ENCODE measurements at regions not wholly inside any gene's neighbourhood (a gene's known extent, or its start where the extent isn't known, plus 50 kb on each side); places are given as distances from the start of the nearest gene placed in this dataset.

- H3K36me3 ChIP-seq (ENCODE audit: insufficient read depth, low read length) = no peaks in the 10 kb centered on the region
- H3K4me3 ChIP-seq (ENCODE audit: low read depth in 1 of 2, low read length in 2 of 2) = no peak overlapping the region
- no peaks in the 10 kb centered on the region for H3K9me3 ChIP-seq (ENCODE audit: low read length)
- H3K27me3 ChIP-seq (ENCODE audit: control insufficient read depth in 1 of 2, insufficient read depth in 2 of 2, low read length in 2 of 2) = no peaks in the 10 kb centered on the region
- no peak overlapping the region for H3K9ac ChIP-seq (ENCODE audit: low read length)
- H3K4me1 ChIP-seq (ENCODE audit: insufficient read depth, low read length) = no peaks in the 10 kb centered on the region
- H3K27ac ChIP-seq (ENCODE audit: low read depth, low read length) = no peak overlapping the region
Measured at GRCh38 chr2:204051476-204051875, 114.9 kb downstream of the ICOS start.

- Histone ChIP-seq H3K27ac (ENCODE audit: low read depth, low read length) (no peak overlapping the region), H3K27me3 (ENCODE audit: control insufficient read depth in 1 of 2, insufficient read depth in 2 of 2, low read length in 2 of 2) (no peaks in the 10 kb centered on the region), H3K9me3 (ENCODE audit: low read length) (no peaks in the 10 kb centered on the region), H3K9ac (ENCODE audit: low read length) (no peak overlapping the region), H3K4me1 (ENCODE audit: insufficient read depth, low read length) (no peaks in the 10 kb centered on the region), H3K36me3 (ENCODE audit: insufficient read depth, low read length) (no peaks in the 10 kb centered on the region), H3K4me3 (ENCODE audit: low read depth in 1 of 2, low read length in 2 of 2) (no peak overlapping the region)
Measured at GRCh38 chr2:204051984-204052556, 115.5 kb downstream of the ICOS start.

- no peaks in the 10 kb centered on the region for H3K9me3 ChIP-seq (ENCODE audit: low read length)
- no peak overlapping the region for H3K9ac ChIP-seq (ENCODE audit: low read length)
- no peaks in the 10 kb centered on the region for H3K36me3 ChIP-seq (ENCODE audit: insufficient read depth, low read length)
- no peaks in the 10 kb centered on the region for H3K27me3 ChIP-seq (ENCODE audit: control insufficient read depth in 1 of 2, insufficient read depth in 2 of 2, low read length in 2 of 2)
- H3K27ac ChIP-seq (ENCODE audit: low read depth, low read length) = no peak overlapping the region
- no peak overlapping the region for H3K4me3 ChIP-seq (ENCODE audit: low read depth in 1 of 2, low read length in 2 of 2)
- peaks cover 8% of the 10 kb centered on the region for H3K4me1 ChIP-seq (ENCODE audit: insufficient read depth, low read length)
Measured at GRCh38 chr2:204059016-204059415, 122.5 kb downstream of the ICOS start.

GRCh38 chr2:204060841-204061240 is 124.3 kb downstream of the ICOS start:
- Histone ChIP-seq H3K4me1 (ENCODE audit: insufficient read depth, low read length) (peaks cover 8% of the 10 kb centered on the region), H3K36me3 (ENCODE audit: insufficient read depth, low read length) (no peaks in the 10 kb centered on the region), H3K27ac (ENCODE audit: low read depth, low read length) (no peak overlapping the region), H3K27me3 (ENCODE audit: control insufficient read depth in 1 of 2, insufficient read depth in 2 of 2, low read length in 2 of 2) (no peaks in the 10 kb centered on the region), H3K4me3 (ENCODE audit: low read depth in 1 of 2, low read length in 2 of 2) (no peak overlapping the region), H3K9me3 (ENCODE audit: low read length) (no peaks in the 10 kb centered on the region), H3K9ac (ENCODE audit: low read length) (no peak overlapping the region)

- Histone ChIP-seq H3K4me3 (ENCODE audit: low read depth in 1 of 2, low read length in 2 of 2) (no peak overlapping the region), H3K9me3 (ENCODE audit: low read length) (no peaks in the 10 kb centered on the region), H3K36me3 (ENCODE audit: insufficient read depth, low read length) (no peaks in the 10 kb centered on the region), H3K4me1 (ENCODE audit: insufficient read depth, low read length) (peaks cover 8% of the 10 kb centered on the region), H3K27ac (ENCODE audit: low read depth, low read length) (no peak overlapping the region), H3K9ac (ENCODE audit: low read length) (no peak overlapping the region), H3K27me3 (ENCODE audit: control insufficient read depth in 1 of 2, insufficient read depth in 2 of 2, low read length in 2 of 2) (no peaks in the 10 kb centered on the region)
Measured at GRCh38 chr2:204061241-204061640, 124.7 kb downstream of the ICOS start.

- Histone ChIP-seq H3K27ac (ENCODE audit: low read depth, low read length) (no peak overlapping the region), H3K9me3 (ENCODE audit: low read length) (no peaks in the 10 kb centered on the region)
Measured at GRCh38 chr2:204064119-204064518, 127.6 kb downstream of the ICOS start.

GRCh38 chr2:204065566-204065965 is 129.0 kb downstream of the ICOS start:
- Histone ChIP-seq H3K9me3 (ENCODE audit: low read length) (no peaks in the 10 kb centered on the region), H3K27me3 (ENCODE audit: control insufficient read depth in 1 of 2, insufficient read depth in 2 of 2, low read length in 2 of 2) (no peaks in the 10 kb centered on the region), H3K27ac (ENCODE audit: low read depth, low read length) (no peak overlapping the region), H3K9ac (ENCODE audit: low read length) (no peak overlapping the region), H3K36me3 (ENCODE audit: insufficient read depth, low read length) (no peaks in the 10 kb centered on the region), H3K4me3 (ENCODE audit: low read depth in 1 of 2, low read length in 2 of 2) (no peak overlapping the region), H3K4me1 (ENCODE audit: insufficient read depth, low read length) (no peaks in the 10 kb centered on the region)

More at GRCh38 chr2:204064119-204064518, 127.6 kb downstream of the ICOS start:
- Histone ChIP-seq H3K4me3 (ENCODE audit: low read depth in 1 of 2, low read length in 2 of 2) (no peak overlapping the region), H3K36me3 (ENCODE audit: insufficient read depth, low read length) (no peaks in the 10 kb centered on the region), H3K27me3 (ENCODE audit: control insufficient read depth in 1 of 2, insufficient read depth in 2 of 2, low read length in 2 of 2) (no peaks in the 10 kb centered on the region), H3K9ac (ENCODE audit: low read length) (no peak overlapping the region), H3K4me1 (ENCODE audit: insufficient read depth, low read length) (peaks cover 2% of the 10 kb centered on the region)

GRCh38 chr2:204066051-204066450 is 129.5 kb downstream of the ICOS start:
- Histone ChIP-seq H3K4me3 (ENCODE audit: low read depth in 1 of 2, low read length in 2 of 2) (no peak overlapping the region), H3K4me1 (ENCODE audit: insufficient read depth, low read length) (no peaks in the 10 kb centered on the region), H3K27me3 (ENCODE audit: control insufficient read depth in 1 of 2, insufficient read depth in 2 of 2, low read length in 2 of 2) (no peaks in the 10 kb centered on the region), H3K36me3 (ENCODE audit: insufficient read depth, low read length) (no peaks in the 10 kb centered on the region), H3K27ac (ENCODE audit: low read depth, low read length) (no peak overlapping the region), H3K9me3 (ENCODE audit: low read length) (no peaks in the 10 kb centered on the region), H3K9ac (ENCODE audit: low read length) (no peak overlapping the region)

GRCh38 chr2:204069804-204070203 is 133.2 kb downstream of the ICOS start:
- no peaks in the 10 kb centered on the region for H3K27me3 ChIP-seq (ENCODE audit: control insufficient read depth in 1 of 2, insufficient read depth in 2 of 2, low read length in 2 of 2)
- no peak overlapping the region for H3K4me3 ChIP-seq (ENCODE audit: low read depth in 1 of 2, low read length in 2 of 2)
- no peaks in the 10 kb centered on the region for H3K9me3 ChIP-seq (ENCODE audit: low read length)
- no peaks in the 10 kb centered on the region for H3K36me3 ChIP-seq (ENCODE audit: insufficient read depth, low read length)
- no peak overlapping the region for H3K9ac ChIP-seq (ENCODE audit: low read length)
- H3K27ac ChIP-seq (ENCODE audit: low read depth, low read length) = no peak overlapping the region
- H3K4me1 ChIP-seq (ENCODE audit: insufficient read depth, low read length) = peaks cover 11% of the 10 kb centered on the region

GRCh38 chr2:204072443-204073324 is 136.1 kb downstream of the ICOS start:
- Histone ChIP-seq H3K27me3 (ENCODE audit: control insufficient read depth in 1 of 2, insufficient read depth in 2 of 2, low read length in 2 of 2) (no peaks in the 10 kb centered on the region), H3K9ac (ENCODE audit: low read length) (no peak overlapping the region), H3K36me3 (ENCODE audit: insufficient read depth, low read length) (no peaks in the 10 kb centered on the region), H3K9me3 (ENCODE audit: low read length) (no peaks in the 10 kb centered on the region), H3K4me3 (ENCODE audit: low read depth in 1 of 2, low read length in 2 of 2) (no peak overlapping the region), H3K27ac (ENCODE audit: low read depth, low read length) (no peak overlapping the region), H3K4me1 (ENCODE audit: insufficient read depth, low read length) (peaks cover 18% of the 10 kb centered on the region)

- H3K9me3 ChIP-seq (ENCODE audit: low read length) = no peaks in the 10 kb centered on the region
- no peaks in the 10 kb centered on the region for H3K36me3 ChIP-seq (ENCODE audit: insufficient read depth, low read length)
- no peaks in the 10 kb centered on the region for H3K27me3 ChIP-seq (ENCODE audit: control insufficient read depth in 1 of 2, insufficient read depth in 2 of 2, low read length in 2 of 2)
- no peak overlapping the region for H3K4me3 ChIP-seq (ENCODE audit: low read depth in 1 of 2, low read length in 2 of 2)
- H3K4me1 ChIP-seq (ENCODE audit: insufficient read depth, low read length) = peaks cover 18% of the 10 kb centered on the region
- H3K9ac ChIP-seq (ENCODE audit: low read length) = no peak overlapping the region
- no peak overlapping the region for H3K27ac ChIP-seq (ENCODE audit: low read depth, low read length)
Measured at GRCh38 chr2:204074456-204074855, 137.9 kb downstream of the ICOS start.
